ENCODE measurements at regions not wholly inside any gene's neighbourhood (a gene's known extent, or its start where the extent isn't known, plus 50 kb on each side); places are given as distances from the start of the nearest gene placed in this dataset.

GRCh38 chr12:76711241-76711640 is 52.7 kb upstream of the ZDHHC17 start:
- no peak for DNase-seq

- no peak for DNase-seq
Measured at GRCh38 chr12:76713130-76713529, 50.8 kb upstream of the ZDHHC17 start.

- no peak for DNase-seq
Measured at GRCh38 chr12:76713986-76714385, 49.9 kb upstream of the ZDHHC17 start.
